A673 (cell line): ENCODE measurements at regions not wholly inside any gene's neighbourhood (a gene's known extent, or its start where the extent isn't known, plus 50 kb on each side); places are given as distances from the start of the nearest gene placed in this dataset.

ENCODE experiments used
- EZH2 ChIP-seq: fragments of 200-600 bp; sonication (generic); IDR thresholded peaks from 2 replicates; pipeline ENCODE4 v1.6.1; 2017; ENCODE audit warnings: borderline replicate concordance, low read depth, mild to moderate bottlenecking, mixed read lengths, antibody characterized with exemption, low read length; ENCODE audit not compliant: poor library complexity, severe bottlenecking
- TF ChIP-seq, protein P1 (sequence below): fragments of 300-800, 200-600 bp; sonication (generic); conservative IDR thresholded peaks from 2 replicates; pipeline ENCODE4 v1.5.1; 2017; ENCODE audit warnings: low read depth, mild to moderate bottlenecking, antibody characterized with exemption, low read length, moderate library complexity, mixed read lengths

DNA sequence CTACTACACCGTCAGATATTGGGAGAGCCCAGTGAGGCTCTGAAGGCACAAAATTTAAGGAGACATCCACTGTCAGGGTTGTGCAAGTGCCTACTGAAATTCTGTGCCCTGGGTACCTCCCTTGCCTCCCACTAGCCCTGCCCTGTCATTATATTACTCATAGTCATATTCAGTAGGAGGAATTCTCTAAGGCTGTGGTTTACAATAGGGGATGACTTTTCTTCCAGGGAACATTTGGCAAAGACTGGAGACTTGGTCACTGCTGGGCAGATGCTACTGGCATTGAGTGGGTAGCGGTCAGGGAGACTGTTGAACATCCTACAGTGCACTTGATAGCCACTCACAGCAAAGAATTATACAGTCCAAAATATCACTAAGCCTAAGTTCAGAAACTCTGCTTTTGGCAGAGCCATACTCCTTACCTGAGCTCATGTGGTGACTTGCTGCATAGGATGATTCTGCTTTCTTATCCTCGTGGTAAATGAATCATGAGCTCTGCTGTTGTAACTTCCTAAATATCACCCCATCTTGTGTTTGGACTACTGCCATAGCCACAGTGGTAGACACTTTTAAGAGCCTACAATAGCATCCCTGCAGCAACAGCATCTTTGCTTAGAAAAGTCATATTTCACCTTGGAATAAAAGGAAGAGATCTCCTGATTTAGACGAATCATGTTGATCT, 563.4 kb upstream of the PLXNA2 start:
- TF ChIP-seq, protein P1, sequence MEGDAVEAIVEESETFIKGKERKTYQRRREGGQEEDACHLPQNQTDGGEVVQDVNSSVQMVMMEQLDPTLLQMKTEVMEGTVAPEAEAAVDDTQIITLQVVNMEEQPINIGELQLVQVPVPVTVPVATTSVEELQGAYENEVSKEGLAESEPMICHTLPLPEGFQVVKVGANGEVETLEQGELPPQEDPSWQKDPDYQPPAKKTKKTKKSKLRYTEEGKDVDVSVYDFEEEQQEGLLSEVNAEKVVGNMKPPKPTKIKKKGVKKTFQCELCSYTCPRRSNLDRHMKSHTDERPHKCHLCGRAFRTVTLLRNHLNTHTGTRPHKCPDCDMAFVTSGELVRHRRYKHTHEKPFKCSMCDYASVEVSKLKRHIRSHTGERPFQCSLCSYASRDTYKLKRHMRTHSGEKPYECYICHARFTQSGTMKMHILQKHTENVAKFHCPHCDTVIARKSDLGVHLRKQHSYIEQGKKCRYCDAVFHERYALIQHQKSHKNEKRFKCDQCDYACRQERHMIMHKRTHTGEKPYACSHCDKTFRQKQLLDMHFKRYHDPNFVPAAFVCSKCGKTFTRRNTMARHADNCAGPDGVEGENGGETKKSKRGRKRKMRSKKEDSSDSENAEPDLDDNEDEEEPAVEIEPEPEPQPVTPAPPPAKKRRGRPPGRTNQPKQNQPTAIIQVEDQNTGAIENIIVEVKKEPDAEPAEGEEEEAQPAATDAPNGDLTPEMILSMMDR: no peak
- TF ChIP-seq EZH2: no peak
